AG04450 (cell line): ENCODE measurements at regions not wholly inside any gene's neighbourhood (a gene's known extent, or its start where the extent isn't known, plus 50 kb on each side); places are given as distances from the start of the nearest gene placed in this dataset.

ENCODE experiments used
- CTCF ChIA-PET: fragments of 300-600, 350-600 bp; formaldehyde crosslinking; extraction: SDS; loops from one replicate; lab custom pipeline; 2022; ENCODE audit warnings: antibody characterized with exemption, inconsistent platforms; lab: Charles Lee
- POLR2A ChIA-PET: fragments of 350-600 bp; formaldehyde crosslinking; extraction: SDS; loops from one replicate; lab custom pipeline; 2021; ENCODE audit warnings: antibody characterized with exemption, inconsistent platforms; lab: Yijun Ruan, JAX
- DNase-seq: peaks from one replicate; pipeline ENCODE4 v3.0.0-alpha.2; 2011; ENCODE audit warnings: low read depth, low spot score
- H3K27ac ChIP-seq: one replicate; pipeline ENCODE4 v1.5.1; 2012; ENCODE audit warnings: low read depth, low read length, control low read depth
- H3K27me3 ChIP-seq: one replicate; pipeline ENCODE4 v1.6.0; 2012; ENCODE audit warnings: low read length; ENCODE audit not compliant: control insufficient read depth, insufficient read depth
- H3K4me3 ChIP-seq: 2 replicates; pipeline ENCODE4 v1.5.1; 2011; ENCODE audit warnings: mild to moderate bottlenecking, low read depth, low read length, control low read depth
- H3K9me3 ChIP-seq: 2 replicates; pipeline ENCODE4 v1.5.1; 2012; ENCODE audit warnings: low read length; ENCODE audit not compliant: control insufficient read depth, insufficient read depth
- CTCF ChIP-seq: IDR thresholded peaks from 2 replicates; pipeline ENCODE4 v1.5.1; 2011; ENCODE audit warnings: low read depth, low read length, control low read depth, inconsistent platforms

GRCh38 chr2:66852953-66853352 lies 418.0 kb downstream of the MEIS1 start:
- TF ChIP-seq CTCF, result no peak
- ChIA-PET POLR2A (no interaction called here), CTCF (no interaction called here)
- no peak for DNase-seq
- Histone ChIP-seq H3K4me3 (no peak overlapping the region), H3K9me3 (no peaks in the 10 kb centered on the region), H3K27me3 (no peaks in the 10 kb centered on the region), H3K27ac (no peak overlapping the region)

DNA sequence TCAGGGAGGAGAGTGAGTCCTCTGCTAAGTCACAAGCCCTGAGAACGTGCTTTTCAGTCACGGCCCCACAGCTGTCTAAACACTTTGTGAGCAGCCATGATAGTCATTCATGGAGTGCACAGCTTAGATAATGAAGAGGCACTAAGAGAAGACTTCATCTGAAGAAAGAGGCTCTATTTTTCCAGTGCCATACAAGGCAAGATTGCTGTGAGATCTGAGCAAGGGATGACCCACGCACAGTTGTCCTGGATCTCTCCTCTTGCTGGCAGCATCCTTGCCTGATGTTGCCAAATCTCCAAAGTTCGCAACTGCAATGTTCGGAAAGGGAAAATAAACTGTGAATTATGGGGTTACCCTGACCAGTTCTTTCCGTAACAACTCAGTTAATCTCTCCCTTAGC lies 418.7 kb downstream of the MEIS1 start:
- Histone ChIP-seq H3K4me3 (no peak overlapping the region), H3K27me3 (no peaks in the 10 kb centered on the region), H3K9me3 (no peaks in the 10 kb centered on the region), H3K27ac (peak overlapping the region; percentile 48)
- TF ChIP-seq CTCF, result no peak
- CTCF ChIA-PET, result no interaction called here
- POLR2A ChIA-PET, result no interaction called here
- DNase-seq, result no peak

DNA sequence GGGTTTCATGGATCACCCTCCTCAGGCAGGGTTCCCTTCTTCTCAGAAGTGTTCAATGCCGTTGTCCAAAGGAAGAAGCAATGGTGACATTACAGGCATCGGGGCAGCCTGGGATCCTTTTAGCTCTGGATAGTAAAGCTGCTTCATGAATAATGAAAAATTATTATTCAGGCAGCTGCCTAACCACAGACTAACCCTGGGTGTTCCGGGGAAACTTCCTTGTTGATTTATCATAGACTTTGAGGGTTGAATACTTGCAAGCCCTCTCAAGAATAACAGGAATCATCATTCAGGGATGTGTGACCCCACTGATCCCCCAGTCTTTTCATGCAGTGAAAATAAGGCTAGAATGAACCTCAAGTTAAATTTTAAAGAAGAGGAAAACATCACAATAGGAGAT lies 419.4 kb downstream of the MEIS1 start:
- ChIA-PET POLR2A (no interaction called here), CTCF (no interaction called here)
- TF ChIP-seq CTCF, result no peak
- no peaks in the 10 kb centered on the region for H3K27me3 ChIP-seq
- no peak overlapping the region for H3K27ac ChIP-seq
- no peak overlapping the region for H3K4me3 ChIP-seq
- H3K9me3 ChIP-seq, result no peaks in the 10 kb centered on the region
- DNase-seq, result no peak

DNA sequence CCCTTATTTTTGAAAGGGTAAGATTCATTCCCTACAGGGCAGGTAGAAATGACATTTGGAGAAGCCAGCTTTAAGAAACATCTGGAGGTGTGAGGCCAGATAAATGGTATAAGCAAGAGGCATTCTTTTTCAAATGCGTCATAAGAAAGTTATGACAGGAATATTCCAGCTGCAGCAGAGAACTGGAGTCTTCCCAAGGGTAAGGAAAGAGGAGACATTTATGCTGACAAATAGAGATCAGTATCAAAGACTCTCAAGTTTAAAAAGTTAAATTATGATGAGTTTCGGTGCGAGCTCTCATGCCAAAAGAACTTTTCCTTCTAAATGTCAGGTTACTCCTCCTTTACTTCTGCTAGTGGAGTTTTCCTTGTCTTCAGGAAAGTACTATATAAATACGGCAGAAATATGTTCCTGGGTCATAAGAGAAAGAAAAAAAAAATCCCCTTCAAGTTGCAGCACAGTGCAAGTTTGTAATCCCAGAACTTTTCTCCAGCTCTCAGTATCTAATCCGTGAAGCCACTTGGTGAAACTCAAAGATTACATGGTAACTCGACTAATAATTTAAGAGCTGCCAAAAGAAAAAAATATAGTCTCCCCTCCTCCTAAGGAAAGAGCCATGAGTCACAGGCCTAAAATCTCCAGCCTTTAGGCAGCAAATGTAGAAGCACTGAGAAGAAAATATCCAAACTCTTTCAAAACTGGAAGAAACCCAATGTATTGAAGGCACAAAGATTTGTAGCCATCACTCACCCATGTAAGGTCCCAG lies 428.1 kb downstream of the MEIS1 start:
- POLR2A ChIA-PET, result interaction anchor here (1.0 to 1.6 kb wide), 3 partner anchors 10 to 428 kb away, joined by 3 to 9 read pairs (median 5); partner anchors contain the start of gene MEIS1
- DNase-seq, result peak; percentile 75
- Histone ChIP-seq H3K27me3 (no peaks in the 10 kb centered on the region), H3K27ac (peak overlapping the region; percentile 92), H3K4me3 (no peak overlapping the region), H3K9me3 (no peaks in the 10 kb centered on the region)
- no peak for TF ChIP-seq CTCF
- CTCF ChIA-PET, result interaction anchor here (0.6 to 1.1 kb wide), 3 partner anchors 12 to 460 kb away, joined by 3 to 5 read pairs (median 3); no protein-coding TSS in a partner anchor

- Histone ChIP-seq H3K9me3 (no peaks in the 10 kb centered on the region), H3K27me3 (no peaks in the 10 kb centered on the region), H3K4me3 (no peak overlapping the region), H3K27ac (no peak overlapping the region)
- no peak for TF ChIP-seq CTCF
- no peak for DNase-seq
- POLR2A ChIA-PET, result no interaction called here
- CTCF ChIA-PET, result no interaction called here
Measured at GRCh38 chr2:66865161-66865560, 430.2 kb downstream of the MEIS1 start.
